ENCODE measurements at regions not wholly inside any gene's neighbourhood (a gene's known extent, or its start where the extent isn't known, plus 50 kb on each side); places are given as distances from the start of the nearest gene placed in this dataset.
"Not testable (repeated sequence)": the region's sequence is repeated elsewhere in the genome, so short reads cannot be mapped to it uniquely, and the experiment has no call there.

GRCh38 chr16:47940466-47940865 is 215.3 kb downstream of the ABCC12 start:
- Mint-ChIP-seq H3K36me3 (no peaks in the 10 kb centered on the region), H3K27me3 (peaks cover 11% of the 10 kb centered on the region), H3K27ac (no peak overlapping the region), H3K9me3 (peaks cover 7% of the 10 kb centered on the region), H3K4me3 (no peak overlapping the region), H3K4me1 (no peaks in the 10 kb centered on the region)
- no peak for ATAC-seq

DNA sequence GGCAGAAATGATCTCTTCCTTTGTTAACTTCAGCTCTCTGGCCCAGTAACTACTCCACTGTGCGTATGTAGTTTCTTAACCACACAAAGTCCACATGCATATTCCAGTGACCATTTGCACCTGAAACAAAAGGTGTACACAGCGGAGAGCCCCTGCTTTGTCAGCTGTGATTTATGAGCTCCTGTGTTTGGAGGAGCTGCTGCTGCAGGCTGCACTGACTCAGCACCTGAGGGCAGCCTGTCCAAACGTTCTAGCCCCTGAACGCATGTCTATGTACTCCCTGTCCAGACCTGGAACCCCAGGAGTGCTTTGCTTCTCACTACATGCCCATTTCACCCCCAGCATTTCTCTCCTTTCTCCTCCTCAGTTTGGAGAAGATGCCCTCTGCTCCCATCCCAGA is 216.1 kb downstream of the ABCC12 start:
- Mint-ChIP-seq H3K36me3 (no peaks in the 10 kb centered on the region), H3K27ac (no peak overlapping the region), H3K4me1 (no peaks in the 10 kb centered on the region), H3K9me3 (peaks cover 7% of the 10 kb centered on the region), H3K4me3 (no peak overlapping the region), H3K27me3 (peaks cover 11% of the 10 kb centered on the region)
- no peak for ATAC-seq

- Mint-ChIP-seq H3K9me3 (peaks cover 11% of the 10 kb centered on the region), H3K36me3 (no peaks in the 10 kb centered on the region), H3K4me3 (no peak overlapping the region), H3K27me3 (no peaks in the 10 kb centered on the region), H3K27ac (no peak overlapping the region), H3K4me1 (no peaks in the 10 kb centered on the region)
- no peak for ATAC-seq
Observed at GRCh38 chr16:47938272-47938671, 217.5 kb downstream of the ABCC12 start.

DNA sequence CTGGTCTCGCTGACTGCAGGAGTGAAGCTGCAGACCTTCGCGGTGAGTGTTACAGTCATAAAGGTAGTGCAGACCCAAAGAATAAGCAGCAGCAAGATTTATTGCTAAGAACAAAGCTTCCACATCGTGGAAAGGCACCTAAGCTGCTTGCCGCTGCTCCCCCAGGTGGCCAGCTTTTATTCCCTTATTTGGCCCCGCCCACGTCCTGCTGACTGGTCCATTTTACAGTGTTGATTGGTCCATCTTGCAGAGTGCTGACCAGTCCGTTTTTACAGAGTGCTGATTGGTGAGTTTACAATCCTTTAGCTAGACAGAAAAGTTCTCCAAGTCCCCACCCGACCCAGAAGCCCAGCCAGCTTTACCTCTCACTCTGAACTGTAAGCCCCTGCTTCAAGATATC is 227.8 kb downstream of the ABCC12 start:
- Mint-ChIP-seq H3K4me3 (no peak overlapping the region), H3K9me3 (peaks cover 7% of the 10 kb centered on the region), H3K27me3 (no peaks in the 10 kb centered on the region), H3K27ac (no peak overlapping the region), H3K36me3 (no peaks in the 10 kb centered on the region), H3K4me1 (no peaks in the 10 kb centered on the region)
- ATAC-seq, result no peak

GRCh38 chr16:47927330-47927729 is 228.5 kb downstream of the ABCC12 start:
- Mint-ChIP-seq H3K27me3 (no peaks in the 10 kb centered on the region), H3K36me3 (no peaks in the 10 kb centered on the region), H3K4me1 (no peaks in the 10 kb centered on the region), H3K9me3 (peaks cover 4% of the 10 kb centered on the region), H3K4me3 (no peak overlapping the region), H3K27ac (no peak overlapping the region)
- ATAC-seq, result no peak

- Mint-ChIP-seq H3K27me3 (no peaks in the 10 kb centered on the region), H3K27ac (no peak overlapping the region), H3K9me3 (no peaks in the 10 kb centered on the region), H3K36me3 (no peaks in the 10 kb centered on the region), H3K4me3 (no peak overlapping the region), H3K4me1 (no peaks in the 10 kb centered on the region)
- no peak for ATAC-seq
Observed at GRCh38 chr16:47925811-47926460, 229.9 kb downstream of the ABCC12 start.

- Mint-ChIP-seq H3K27me3 (no peaks in the 10 kb centered on the region), H3K36me3 (no peaks in the 10 kb centered on the region), H3K4me1 (no peaks in the 10 kb centered on the region), H3K27ac (no peak overlapping the region), H3K9me3 (no peaks in the 10 kb centered on the region), H3K4me3 (no peak overlapping the region)
- no peak for ATAC-seq
Observed at GRCh38 chr16:47924950-47925349, 230.8 kb downstream of the ABCC12 start.

DNA sequence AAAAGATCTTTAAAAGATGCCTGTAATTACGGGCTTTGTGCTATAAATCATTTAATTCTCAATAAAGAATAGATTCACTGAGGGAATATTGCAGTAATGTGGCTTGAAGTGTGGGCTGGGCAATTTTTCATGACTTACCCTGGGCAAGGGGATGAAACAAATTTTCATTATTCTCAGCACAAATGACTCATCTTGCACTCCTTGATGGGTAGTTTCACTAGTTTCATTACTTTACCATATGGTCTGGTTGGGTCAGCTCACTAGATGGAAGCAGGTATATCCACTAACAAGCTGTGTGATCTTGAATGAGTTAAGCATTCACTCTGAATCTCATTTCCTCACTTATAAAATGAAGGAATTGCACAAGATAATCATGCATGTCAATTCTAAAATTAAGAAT is 234.3 kb downstream of the ABCC12 start:
- Mint-ChIP-seq H3K27ac (no peak overlapping the region), H3K4me1 (peaks cover 2% of the 10 kb centered on the region), H3K27me3 (no peaks in the 10 kb centered on the region), H3K9me3 (no peaks in the 10 kb centered on the region), H3K4me3 (no peak overlapping the region), H3K36me3 (no peaks in the 10 kb centered on the region)
- no peak for ATAC-seq

DNA sequence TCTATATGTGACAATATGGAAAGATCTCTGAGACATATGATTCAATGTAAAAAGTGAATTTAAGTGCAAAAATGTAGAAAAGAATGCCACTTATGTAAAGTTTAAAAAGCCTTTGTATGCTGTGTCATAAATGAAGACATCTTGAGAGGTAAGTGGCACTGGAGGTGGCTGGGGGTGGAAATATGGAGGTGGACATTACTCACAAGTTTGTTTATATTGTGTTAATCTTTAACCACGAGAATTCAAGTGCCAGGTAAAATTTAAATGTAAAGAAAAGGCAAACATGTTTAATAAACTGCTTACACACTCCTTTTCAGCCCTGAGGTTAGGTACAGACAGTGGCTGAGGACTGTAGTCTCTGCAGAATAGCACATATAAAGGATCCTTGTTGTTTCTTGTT is 235.1 kb downstream of the ABCC12 start:
- Mint-ChIP-seq H3K36me3 (no peaks in the 10 kb centered on the region), H3K27me3 (no peaks in the 10 kb centered on the region), H3K4me3 (no peak overlapping the region), H3K4me1 (peaks cover 6% of the 10 kb centered on the region), H3K9me3 (no peaks in the 10 kb centered on the region), H3K27ac (no peak overlapping the region)
- no peak for ATAC-seq

- no peak overlapping the region for H3K27ac Mint-ChIP-seq
- H3K4me3 Mint-ChIP-seq, result no peak overlapping the region
- ATAC-seq, result no peak
- peaks cover 6% of the 10 kb centered on the region for H3K4me1 Mint-ChIP-seq
- H3K36me3 Mint-ChIP-seq, result no peaks in the 10 kb centered on the region
- peaks cover 8% of the 10 kb centered on the region for H3K27me3 Mint-ChIP-seq
- peaks cover 2% of the 10 kb centered on the region for H3K9me3 Mint-ChIP-seq
Observed at GRCh38 chr16:47917118-47917517, 238.7 kb downstream of the ABCC12 start.

- ATAC-seq, result no peak
- Mint-ChIP-seq H3K27ac (no peak overlapping the region), H3K36me3 (no peaks in the 10 kb centered on the region), H3K9me3 (peaks cover 2% of the 10 kb centered on the region), H3K4me3 (no peak overlapping the region), H3K4me1 (peaks cover 6% of the 10 kb centered on the region), H3K27me3 (peaks cover 10% of the 10 kb centered on the region)
Observed at GRCh38 chr16:47916266-47916665, 239.5 kb downstream of the ABCC12 start.

- Mint-ChIP-seq H3K4me3 (no peak overlapping the region), H3K27me3 (peaks cover 17% of the 10 kb centered on the region), H3K36me3 (no peaks in the 10 kb centered on the region), H3K27ac (no peak overlapping the region), H3K9me3 (peaks cover 5% of the 10 kb centered on the region), H3K4me1 (no peaks in the 10 kb centered on the region)
- ATAC-seq, result no peak
Observed at GRCh38 chr16:47907109-47907508, 248.7 kb downstream of the ABCC12 start.

DNA sequence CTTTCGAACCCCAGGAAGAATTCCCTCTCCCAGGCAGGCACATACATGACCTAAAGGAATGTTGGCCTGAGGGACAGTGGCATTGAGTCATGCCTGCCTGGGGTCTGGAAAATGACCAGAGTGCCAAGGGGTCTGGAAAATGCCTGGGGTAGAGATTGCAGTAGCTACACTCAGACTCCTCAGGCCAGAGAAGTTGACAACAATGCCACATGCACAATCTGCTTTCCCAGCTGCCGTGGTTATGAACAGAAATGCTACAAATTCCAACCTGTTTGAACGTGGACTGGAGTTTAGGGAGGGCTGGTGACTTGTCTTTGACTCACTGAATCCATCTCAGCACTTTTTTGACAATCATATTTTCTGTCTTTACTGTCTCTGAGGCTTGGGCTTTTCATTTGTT is 250.0 kb downstream of the ABCC12 start:
- H3K27ac Mint-ChIP-seq, result no peak overlapping the region
- H3K27me3 Mint-ChIP-seq, result peaks cover 16% of the 10 kb centered on the region
- no peaks in the 10 kb centered on the region for H3K36me3 Mint-ChIP-seq
- no peaks in the 10 kb centered on the region for H3K4me1 Mint-ChIP-seq
- H3K9me3 Mint-ChIP-seq, result peaks cover 2% of the 10 kb centered on the region
- no peak for ATAC-seq
- H3K4me3 Mint-ChIP-seq, result no peak overlapping the region

DNA sequence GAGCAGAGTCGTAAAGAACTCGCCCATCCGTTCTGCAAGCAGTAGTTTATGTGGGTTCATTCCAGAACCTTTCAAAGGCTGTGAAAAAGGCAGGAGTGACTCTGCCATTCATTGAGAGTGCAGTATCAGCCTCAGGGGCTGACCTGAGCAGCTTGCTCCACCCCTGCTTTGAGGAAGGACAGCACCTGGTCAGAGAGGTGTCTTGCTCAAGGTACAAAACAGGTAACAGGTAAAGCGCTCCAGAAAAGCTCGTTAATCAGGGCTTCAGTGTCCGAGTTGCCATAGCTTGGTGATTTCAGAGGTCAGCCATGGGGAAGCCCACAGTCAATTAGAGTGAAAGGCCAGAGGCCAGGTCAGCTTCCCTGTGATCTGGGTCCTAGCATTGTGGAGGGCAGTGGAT is 251.1 kb downstream of the ABCC12 start:
- H3K27me3 Mint-ChIP-seq, result peaks cover 20% of the 10 kb centered on the region
- H3K4me1 Mint-ChIP-seq, result no peaks in the 10 kb centered on the region
- no peak for ATAC-seq
- no peak overlapping the region for H3K27ac Mint-ChIP-seq
- no peaks in the 10 kb centered on the region for H3K36me3 Mint-ChIP-seq
- H3K4me3 Mint-ChIP-seq, result no peak overlapping the region
- peaks cover 4% of the 10 kb centered on the region for H3K9me3 Mint-ChIP-seq

DNA sequence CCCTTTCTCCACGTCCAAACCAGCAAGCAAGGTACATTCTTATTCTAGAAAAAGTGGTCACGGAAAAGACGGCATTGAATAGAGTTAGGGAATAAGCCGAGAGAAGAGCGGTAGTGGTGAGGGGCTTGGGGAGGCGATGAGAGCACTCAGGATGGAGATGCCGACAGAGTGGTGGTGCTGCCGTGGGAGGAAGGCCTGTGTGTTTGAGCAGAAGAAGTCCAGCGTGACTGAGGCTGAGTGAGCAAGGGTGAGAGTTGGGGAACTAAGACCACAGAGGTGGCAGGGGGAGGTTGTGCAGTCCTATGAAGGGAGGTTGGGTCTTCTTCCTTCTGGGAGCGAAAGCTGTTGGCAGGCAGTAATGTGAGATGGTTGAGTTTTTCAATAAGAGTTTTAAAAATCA is 252.3 kb downstream of the ABCC12 start:
- Mint-ChIP-seq H3K4me3 (no peak overlapping the region), H3K4me1 (no peaks in the 10 kb centered on the region)

GRCh38 chr16:47897105-47897504 is 258.7 kb downstream of the ABCC12 start:
- not testable (repeated sequence) for ATAC-seq, H3K36me3 Mint-ChIP-seq, H3K4me3 Mint-ChIP-seq, H3K4me1 Mint-ChIP-seq, H3K27ac Mint-ChIP-seq
- H3K27me3 Mint-ChIP-seq, result peaks cover 24% of the 10 kb centered on the region
- H3K9me3 Mint-ChIP-seq, result peaks cover 10% of the 10 kb centered on the region

More for the DNA sequence above, 252.3 kb downstream of the ABCC12 start:
- Mint-ChIP-seq H3K27ac (no peak overlapping the region), H3K9me3 (peaks cover 13% of the 10 kb centered on the region), H3K27me3 (peaks cover 24% of the 10 kb centered on the region), H3K36me3 (no peaks in the 10 kb centered on the region)
- ATAC-seq, result no peak

DNA sequence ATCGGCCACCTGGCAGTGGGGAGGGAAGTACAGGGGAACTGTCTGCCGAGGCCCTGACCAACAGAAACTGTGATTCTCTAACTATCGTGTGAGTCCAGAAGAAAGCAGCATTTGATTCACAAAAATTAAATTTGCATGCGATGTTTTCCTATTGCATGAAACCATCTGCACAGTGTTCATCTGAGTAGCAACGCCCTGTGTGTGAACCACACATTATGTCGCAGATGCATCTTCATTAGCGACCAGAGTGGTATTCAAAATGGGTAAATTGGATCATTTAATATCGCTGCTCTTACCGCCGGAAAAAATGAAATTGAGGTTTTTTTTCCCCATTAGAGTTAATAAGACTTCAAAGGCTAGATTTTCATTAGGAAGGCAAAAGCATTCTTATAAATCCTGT is 260.6 kb downstream of the ABCC12 start:
- no peak for ATAC-seq
- no peaks in the 10 kb centered on the region for H3K36me3 Mint-ChIP-seq
- H3K27ac Mint-ChIP-seq, result no peak overlapping the region
- H3K4me3 Mint-ChIP-seq, result no peak overlapping the region
- H3K27me3 Mint-ChIP-seq, result peaks cover 23% of the 10 kb centered on the region
- peaks cover 15% of the 10 kb centered on the region for H3K9me3 Mint-ChIP-seq
- H3K4me1 Mint-ChIP-seq, result no peaks in the 10 kb centered on the region
